Putamen (tissue), 1 donor: ENCODE measurements at regions not wholly inside any gene's neighbourhood (a gene's known extent, or its start where the extent isn't known, plus 50 kb on each side); places are given as distances from the start of the nearest gene placed in this dataset.
"Not testable (repeated sequence)": the region's sequence is repeated elsewhere in the genome, so short reads cannot be mapped to it uniquely, and the experiment has no call there.

Experiments
- DNase-seq: peaks from one replicate; pipeline ENCODE4 v3.0.0-alpha.2; 2016; ENCODE audit warnings: low spot score

DNA sequence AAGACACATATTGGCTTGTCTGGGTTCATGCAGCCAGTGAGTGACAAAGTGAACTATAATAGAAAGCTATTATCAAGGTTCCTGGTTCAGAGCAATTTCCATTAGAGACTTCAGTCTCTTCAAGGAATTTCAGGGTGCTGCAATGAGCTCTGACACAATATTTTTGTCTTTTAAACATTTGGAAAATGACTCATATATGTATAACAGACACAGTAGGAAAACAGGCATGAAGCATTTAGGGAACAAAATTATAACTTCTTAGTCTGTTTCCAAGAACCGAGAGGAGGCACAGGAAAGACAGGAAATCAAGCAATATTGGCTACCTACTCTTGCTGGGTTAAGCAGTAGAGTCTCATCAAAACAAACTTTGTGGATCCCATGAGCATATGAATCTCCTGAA, 170.4 kb downstream of the PTPRC start:
- no peak for DNase-seq

DNA sequence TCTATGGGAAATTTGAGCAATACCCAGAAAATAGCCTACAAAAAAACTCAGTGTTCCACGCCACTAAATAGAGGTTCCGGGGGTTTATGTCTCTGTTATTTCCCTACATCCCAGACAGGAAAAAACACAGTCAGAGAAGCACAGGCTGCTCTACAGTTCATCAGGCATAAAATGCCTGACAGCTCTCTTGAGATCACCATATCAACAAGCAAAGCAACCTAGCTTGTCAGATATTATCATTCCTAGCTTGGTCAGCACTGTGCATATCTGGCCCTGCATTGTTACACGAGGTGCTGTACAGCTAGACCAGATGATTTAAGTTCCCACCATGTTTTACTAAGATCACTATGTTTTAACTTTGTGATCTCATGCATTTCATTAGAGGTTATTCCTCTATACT, 172.6 kb downstream of the PTPRC start:
- no peak for DNase-seq

DNA sequence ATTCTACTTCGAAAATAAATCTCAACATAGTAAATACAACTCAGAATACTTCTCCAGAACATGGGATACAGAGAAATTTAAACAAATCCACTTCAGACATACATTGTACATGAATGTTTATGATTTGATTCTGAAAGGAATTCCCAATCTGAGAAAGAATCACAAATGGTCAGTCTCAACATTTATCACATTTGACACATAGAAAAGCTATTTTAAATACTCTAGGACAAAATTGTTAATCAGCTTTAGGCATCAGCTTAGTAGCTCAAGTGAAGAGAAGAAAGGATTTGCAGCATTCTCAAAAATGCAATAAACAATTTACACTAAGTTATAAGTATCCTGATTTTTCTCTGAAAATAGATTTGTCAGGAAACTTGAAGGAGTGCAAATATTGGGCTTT, 184.8 kb downstream of the PTPRC start:
- DNase-seq = no peak

DNA sequence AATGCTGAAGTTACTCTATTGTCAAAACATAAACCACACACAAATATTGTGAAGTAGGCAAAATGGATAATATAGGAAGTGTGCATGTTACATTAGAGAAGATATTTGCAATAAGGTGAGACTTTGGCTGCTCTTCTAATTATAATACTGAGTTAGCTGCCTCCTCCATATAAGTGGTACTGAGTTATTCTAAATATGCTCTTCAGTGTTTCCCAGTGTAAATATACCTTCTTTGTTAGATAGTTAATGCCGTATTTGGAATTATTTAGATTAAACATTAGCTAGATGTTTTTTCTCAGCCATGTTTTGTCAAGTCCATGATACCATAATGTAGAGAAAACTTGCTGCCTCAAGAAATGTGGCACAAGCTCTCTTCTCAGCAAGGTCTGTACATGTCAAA, 186.4 kb downstream of the PTPRC start:
- no peak for DNase-seq

DNA sequence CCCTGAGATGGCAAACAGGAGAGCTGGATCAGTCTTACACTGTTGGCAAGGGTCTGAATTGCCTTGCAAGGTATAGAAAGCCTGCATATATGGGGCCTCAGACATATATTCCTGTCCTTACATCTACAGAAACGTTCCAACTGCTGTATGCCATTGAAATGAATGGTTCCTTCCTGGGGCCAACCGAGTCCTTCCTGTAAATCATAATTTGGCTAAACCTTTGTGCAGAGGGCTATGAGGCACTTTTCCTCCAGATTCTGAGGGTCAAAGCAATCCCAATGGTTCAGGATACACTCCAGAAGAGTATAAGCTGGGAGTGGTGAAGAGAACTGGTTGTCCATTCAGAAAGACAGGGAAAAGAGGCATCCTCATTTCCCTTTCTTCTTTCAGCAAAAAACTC, 190.5 kb downstream of the PTPRC start:
- no peak for DNase-seq

DNA sequence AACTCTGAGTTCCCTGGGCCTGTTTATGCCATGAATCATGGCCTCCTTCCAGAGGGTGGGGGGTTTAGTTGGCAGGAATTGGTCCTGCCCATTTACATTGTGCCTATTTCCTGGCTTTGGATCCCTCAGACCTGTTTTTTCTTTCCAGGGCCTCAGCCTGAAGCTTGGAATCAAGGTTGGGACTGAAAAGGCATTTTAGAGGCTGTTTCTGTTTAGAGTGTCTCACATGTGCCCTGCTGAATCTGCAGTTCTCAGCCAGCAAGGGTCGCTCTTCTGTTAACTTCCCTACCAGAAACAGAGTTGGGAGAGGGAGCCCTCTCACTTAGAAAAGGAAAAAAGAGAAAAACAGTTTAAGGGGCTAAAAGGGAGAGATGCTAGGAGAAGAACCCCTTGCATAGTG, 191.1 kb downstream of the PTPRC start:
- no peak for DNase-seq

DNA sequence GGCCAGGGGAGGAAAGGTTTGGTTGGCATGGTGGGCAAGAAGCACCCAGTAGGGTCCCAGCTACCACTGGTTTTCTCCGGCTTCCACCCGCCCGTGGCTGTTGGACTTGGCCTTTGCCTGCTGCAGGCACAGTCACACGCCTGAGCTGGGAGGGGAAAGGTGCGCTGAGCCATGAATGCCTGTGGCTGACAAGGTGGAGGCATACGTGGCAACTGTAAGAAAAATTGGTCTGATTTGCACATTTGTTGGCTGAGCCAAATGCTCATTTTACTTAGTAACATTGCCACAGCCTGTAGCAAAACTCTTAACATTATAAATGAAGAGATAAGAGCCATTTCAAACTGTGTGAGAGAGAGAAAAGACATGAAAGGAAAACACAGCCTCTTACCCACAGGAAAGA, 191.6 kb downstream of the PTPRC start:
- no peak for DNase-seq

DNA sequence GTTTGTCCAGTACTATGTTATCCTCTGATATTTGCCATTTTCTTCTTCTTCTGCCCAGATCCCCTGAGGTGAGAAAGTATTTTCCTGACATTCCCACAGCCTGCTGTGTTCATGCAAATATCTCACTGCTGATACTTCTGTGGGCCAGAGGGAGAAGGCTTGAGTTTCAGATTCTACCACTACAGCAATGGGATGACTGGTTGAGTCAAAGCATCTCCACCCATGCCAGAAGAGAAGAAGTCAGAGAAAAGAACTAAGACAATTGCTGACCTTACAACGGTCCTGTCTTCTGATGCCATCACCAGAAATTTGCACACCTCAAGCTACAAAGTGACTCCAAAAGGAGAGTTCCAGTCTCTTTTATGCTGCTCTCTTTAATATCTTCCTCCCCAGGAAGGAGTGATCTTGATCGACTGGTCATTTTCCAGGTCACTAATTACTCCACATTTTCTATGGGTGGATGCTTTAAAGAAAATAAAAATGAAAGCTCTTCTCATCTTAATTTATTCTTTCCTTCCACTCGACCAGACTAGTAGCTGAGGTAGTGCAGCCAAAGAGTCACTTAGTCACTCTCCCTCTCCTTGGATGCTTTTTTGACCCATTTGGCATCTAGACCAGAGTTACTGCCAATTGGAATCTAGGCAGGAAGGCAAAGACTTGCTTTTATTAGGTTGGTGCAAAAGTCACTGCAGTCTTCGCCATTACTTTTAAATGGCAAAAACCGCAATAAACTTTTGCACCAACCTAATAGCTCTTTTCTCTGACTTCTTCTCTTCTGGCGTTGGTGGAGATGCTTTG, 195.1 kb downstream of the PTPRC start:
- DNase-seq = no peak

DNA sequence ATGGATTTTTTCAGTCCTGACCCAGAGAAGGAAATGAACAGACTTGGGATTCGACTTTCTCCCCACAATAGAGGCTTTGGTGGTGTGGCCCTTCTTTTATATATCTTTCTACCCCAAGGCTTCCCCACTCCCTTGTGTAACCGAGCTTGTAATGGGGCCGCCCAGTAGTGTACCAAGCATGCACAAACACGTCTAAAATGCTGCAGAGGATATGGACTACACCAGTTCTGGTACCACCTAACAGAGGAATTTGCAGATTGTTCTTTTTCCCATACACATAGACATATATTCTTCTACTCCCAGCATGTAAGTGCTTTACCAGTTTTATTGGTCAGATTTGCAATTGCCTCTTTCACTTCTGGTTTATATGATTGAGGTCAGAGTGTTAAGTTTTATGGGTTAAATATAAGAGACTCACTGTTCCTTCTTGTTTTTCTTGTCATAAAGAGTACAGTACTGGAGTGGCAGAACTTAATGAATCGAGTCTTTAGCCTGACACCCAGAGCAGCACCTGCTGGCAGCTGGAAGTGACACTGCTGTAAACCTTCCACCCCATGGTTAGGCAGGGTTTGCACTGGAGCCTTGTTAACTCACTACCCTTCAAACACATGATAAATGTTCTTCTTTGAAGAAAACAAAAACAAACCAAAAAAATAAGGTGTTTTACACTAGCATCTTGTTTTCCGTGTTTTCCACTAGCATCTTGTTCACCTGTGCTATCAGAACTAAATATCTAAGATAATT, 198.6 kb downstream of the PTPRC start:
- DNase-seq = no peak

DNA sequence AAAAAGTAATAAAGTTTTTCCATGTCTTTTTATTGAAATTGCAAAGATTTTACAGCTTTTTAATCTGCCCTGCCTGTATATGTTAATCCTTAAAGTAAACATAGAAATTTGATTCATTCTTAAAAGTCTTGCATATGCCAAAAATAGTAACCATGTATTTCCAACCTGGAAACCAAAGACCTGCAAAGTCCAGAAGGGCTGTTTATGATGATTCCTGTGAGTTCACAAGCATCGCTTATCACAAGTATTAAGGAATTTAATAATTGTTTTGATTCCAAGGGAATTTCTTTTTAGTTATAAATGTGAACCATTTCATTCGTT, 199.1 kb downstream of the PTPRC start:
- DNase-seq = no peak

DNA sequence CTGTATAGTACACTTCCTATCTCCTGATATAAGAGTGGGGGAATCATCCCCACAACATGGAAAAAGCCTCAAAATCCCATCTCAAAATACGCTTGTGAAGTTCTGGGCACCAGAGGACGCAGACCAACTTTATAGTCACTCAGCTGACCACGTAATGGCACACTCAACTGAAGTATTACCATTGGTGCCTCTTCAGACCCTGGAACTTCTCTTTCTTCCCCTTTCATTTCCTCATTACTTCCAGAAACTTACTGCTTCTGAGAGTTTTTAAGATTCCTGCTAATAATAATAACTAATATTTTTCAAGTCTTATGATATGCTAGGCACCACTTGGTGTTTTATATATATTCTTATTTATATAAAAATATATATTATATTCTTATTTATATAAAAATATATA, 202.6 kb downstream of the PTPRC start:
- DNase-seq = no peak

DNA sequence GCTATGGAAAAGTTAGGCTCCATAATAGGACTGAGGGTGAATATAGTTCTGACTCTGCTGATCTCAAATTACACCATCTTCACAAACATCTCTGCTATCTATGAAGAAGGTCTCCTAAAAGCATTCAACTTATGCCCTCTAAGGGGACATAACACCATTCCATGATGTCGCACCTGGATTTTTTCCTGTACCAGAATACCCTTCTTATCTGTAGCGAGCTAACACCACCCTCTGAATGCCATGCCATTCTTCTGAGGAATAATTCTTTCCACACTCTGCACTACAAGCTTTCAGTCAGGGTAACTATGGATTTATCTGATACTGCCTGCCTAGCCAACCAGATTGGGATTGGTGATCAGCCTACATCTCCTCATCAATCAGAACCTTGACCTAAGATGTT, 203.8 kb downstream of the PTPRC start:
- DNase-seq = no peak

DNA sequence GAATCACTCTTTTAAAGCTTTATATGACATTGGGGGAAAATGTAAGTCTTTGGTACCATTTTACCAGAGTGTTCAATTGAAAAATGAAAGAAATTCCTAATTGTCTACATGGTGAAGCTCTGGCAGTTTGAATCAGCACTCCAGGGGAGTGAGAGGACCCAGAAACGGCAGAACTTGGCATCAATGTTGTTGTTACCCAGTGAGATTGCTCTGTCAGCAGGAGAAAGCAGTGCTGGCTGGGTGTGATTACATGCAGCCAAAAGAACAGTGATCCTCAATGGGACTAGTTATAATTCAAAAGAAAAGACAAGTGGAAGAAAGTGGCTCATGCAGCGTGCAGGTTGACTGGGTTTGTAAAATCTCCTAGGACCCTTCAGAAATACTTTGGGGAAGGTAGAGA, 206.4 kb downstream of the PTPRC start:
- no peak for DNase-seq

DNA sequence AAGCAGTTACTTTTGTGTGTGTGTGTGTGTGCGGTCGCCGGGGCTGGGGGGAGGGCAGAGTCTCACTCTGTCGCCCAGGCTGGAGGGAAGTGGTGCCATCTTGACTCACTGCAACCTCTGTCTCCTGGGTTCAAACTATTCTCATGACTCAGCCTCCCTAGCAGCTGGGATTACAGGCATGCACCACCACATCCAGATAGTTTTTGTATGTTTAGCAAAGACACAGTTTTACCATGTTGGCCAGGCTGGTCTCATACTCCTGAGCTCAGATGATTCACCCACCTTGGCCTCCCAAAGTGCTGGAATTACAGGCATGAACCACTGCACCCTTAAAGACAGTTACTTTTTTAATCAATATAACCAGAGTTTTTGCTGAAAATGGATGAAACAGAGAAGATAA, 207.0 kb downstream of the PTPRC start:
- no peak for DNase-seq

DNA sequence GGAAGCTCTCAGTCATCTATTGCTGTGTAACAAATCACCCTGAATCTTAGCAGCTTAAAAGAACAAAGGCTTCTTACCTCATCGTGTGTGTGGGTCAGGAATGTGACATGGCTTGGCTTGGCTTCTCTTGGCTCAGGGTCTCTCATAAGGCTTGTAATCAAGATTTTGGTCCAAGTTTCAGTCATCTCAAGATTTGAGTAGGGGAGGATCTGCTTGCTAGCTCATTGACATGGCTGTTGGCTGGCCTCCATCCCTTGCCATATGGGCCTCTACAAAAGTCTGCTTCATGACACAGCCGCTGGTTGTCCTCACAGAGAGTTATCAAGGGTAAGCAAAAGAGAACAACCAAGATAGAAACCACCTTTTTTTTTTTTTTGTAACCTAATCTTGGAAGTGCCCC, 207.7 kb downstream of the PTPRC start:
- DNase-seq = no peak

DNA sequence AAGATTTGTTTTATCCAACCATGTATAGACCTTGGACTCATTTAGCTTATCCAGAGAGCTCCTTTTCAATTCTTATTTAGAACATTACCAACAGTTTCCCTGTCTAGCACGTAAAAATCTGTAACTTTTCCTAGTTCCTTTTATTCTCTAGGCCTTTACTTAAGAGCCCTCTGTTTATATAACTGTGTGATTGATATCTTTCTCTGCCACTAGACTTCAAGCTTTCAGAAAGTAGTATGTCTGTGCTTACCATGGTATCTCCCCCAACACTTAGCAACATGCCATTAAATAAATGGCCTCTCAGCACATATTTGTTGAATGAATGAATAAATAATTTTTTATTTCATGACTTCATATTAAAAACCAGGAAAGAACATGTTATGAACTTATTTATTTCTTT, 209.4 kb downstream of the PTPRC start:
- DNase-seq = no peak

DNA sequence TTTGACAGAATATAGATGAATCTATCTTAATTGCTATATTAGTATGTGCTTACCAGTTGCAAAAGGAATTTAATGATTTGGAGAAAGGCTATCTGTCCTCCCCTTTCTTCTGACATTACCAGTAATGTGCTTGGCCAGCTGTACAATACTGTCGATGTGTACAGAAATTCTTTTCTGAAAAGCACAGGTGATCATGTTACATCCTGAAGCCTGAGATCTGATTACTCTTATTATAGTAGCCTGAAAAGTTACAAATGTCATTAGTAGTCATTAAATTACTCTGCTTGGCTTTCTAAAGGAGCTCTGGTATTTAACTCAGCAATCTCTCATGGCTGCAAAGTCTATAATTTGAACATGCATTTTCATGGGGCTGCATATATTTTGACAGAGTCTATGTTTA, 209.8 kb downstream of the PTPRC start:
- DNase-seq = no peak

DNA sequence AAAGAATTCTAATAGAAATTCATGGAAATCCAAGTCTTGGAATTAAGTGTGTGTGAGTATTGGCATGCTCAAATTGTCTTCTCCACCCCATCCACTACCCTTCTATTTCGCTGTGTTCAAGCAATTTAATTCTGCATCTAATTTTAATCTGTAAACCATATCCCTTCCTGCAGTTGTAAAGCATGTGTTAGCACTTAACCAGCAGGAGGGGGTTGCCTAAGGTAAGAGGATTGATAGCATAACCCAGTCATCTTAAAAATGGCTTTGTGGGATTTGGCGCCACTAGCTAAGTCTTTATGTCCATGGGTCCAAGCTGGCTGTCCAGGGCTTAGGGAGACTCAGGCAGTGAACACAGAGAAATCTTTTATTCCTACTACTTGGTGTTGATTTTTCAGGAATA, 210.3 kb downstream of the PTPRC start:
- no peak for DNase-seq

DNA sequence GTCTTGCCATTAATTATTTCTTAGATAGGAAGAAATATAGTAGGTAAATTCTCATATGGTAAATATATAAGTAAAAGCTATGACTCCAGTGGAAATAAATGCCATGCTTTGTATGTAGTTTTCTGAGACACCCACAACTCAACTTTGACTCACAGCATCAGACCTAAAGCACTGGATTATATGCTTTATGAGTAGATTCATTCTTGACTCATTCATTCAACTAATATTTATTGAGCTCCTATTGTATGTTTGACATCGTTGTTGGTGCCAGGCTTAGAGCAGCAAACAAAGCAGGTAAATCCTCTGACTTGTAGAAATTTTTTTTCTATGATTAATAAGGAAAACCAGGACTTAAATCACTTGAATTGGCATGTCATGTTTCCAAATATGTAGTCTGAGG, 211.4 kb downstream of the PTPRC start:
- DNase-seq = no peak

DNA sequence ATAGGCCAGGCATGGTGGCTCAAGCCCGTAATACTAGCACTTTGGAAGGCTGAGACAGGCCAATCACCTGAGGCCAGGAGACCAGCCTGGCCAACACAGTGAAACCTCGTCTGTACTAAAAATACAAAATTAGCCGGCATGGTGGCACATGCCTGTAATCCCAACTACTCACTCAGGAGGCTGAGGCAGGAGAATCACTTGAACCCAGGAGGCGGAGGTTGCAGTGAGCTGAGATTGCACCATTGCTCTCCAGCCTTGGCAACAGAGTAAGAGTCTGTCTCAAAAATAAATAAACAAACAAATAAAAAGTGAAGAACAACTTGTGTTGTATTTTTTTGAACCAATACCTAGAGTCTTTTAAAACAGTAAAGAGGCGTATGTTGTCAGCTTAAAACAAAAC, 212.1 kb downstream of the PTPRC start:
- DNase-seq = not testable (repeated sequence)

DNA sequence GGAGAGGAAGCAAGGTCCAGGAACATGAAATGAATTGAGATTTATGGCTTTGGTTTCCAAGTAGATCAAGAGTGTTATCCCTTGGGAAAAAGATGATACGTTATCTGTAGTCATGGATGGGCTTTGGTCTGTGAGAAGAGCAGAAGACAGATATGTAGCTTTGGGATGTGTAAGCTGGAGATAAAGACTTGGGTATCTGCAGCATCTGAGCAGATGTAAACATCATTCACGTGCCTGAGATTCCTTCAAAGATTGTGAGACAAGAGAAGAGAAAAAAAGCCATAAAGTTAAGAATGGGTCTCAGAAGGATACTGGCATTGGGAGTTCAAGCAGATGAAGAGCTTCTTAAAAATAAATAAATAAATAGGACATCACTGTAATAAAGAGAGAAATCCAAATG, 217.8 kb downstream of the PTPRC start:
- no peak for DNase-seq

DNA sequence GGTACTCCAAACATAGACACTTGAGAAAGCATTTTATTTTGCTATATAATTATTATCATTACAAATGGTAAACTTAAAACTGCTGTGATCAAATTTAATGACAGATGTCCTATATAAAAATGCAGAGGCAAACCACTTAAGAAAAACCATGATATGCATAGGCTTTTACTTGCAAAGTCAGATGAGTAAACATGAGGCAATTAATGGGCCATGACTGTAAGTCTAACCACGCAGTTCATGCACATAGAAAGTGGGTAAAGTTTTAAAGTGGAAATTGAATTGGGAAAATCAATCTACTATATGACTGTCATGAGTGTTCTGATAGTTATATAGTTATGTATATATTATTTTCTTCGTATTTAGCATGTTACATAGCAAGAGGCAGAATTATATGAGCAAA, 219.2 kb downstream of the PTPRC start:
- DNase-seq = no peak

DNA sequence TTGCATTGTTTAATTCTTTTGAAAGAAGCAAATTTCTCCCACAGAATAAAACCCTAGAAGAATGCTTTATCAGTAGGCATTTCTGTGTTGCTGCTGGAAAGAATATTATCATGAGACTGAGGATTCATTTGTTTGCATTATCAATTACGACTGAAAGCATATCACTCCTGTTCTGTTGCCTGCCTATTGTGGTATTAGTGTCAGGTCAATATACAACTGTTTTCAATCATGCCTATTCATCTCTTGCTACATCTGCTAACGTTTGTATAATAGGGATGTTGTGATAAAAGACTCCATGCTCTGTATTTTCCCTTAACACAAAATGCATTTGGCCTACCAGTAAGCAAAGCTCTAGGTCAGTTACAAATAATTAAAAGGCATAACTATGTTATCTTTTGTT, 221.5 kb downstream of the PTPRC start:
- no peak for DNase-seq

DNA sequence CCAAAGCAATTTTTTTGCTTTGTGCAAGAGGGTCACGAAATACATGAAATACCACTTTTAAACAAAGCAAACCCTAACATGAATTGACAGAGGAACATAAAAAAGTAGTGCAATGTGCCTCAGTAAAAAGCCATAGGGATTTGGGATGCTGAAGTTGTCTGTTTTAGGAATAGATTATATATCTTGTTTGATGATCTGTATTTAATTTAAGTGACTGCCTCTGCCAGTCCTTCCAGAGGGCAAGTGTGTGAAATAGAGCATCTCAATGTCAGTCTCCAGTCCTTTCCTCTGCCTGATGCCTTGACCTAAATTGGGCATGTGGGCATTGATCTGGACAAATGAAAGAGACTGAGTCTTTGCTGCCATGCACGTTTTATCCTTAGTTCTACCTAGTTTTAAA, 222.8 kb downstream of the PTPRC start:
- no peak for DNase-seq
